ENCODE measurements at regions not wholly inside any gene's neighbourhood (a gene's known extent, or its start where the extent isn't known, plus 50 kb on each side); places are given as distances from the start of the nearest gene placed in this dataset.

DNA sequence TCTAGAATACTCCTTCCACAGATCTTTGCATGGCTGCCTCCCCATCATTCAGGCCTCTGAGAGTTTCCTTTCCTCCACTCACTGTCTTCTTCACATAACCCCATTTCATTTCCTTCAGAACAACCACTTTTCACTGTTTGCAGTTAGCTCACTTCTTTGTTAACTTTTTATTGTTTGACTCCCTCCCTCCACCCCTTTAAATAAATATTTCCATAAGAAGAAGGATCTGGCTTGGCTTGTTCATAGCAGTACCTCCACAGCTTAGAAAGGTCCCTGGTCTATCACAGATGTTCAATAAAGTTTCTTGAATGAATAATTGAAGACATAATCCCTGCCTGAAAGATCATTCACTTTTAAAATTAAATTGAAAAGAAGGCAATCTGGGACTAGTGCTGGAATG, 661.6 kb downstream of the ACTL7B start:
- H3K79me2 ChIP-seq (ENCODE audit: insufficient read depth, low read length), result no peaks in the 10 kb centered on the region

More for the DNA sequence above, 661.6 kb downstream of the ACTL7B start:
- no TSS peak for BruUV-seq (replicated peaks)
- H4K20me1 ChIP-seq (ENCODE audit: insufficient read depth), result no peaks in the 10 kb centered on the region
- no peak overlapping the region for H3K27ac ChIP-seq (ENCODE audit: low read depth, low read length)
- no peak overlapping the region for H2AFZ ChIP-seq (ENCODE audit: low read depth, low read length, poor library complexity, severe bottlenecking)
- H3K36me3 ChIP-seq (ENCODE audit: control insufficient read depth in 1 of 2, insufficient read depth in 2 of 2, low read length in 2 of 2), result no peaks in the 10 kb centered on the region
- H3K4me3 ChIP-seq (replicated peaks in 1 of 2; ENCODE audit: low read depth in 1 of 2, low read length in 2 of 2), result no peak overlapping the region
- RAD21 ChIA-PET (ENCODE audit: low non-redundant PET in 1 of 2, low total read pairs in 2 of 2, uncharacterized antibody in 2 of 2, unreplicated experiment in 2 of 2), result no interaction called here
- intact Hi-C loops (cut with micrococcal nuclease), result no loop called here
- no peaks in the 10 kb centered on the region for H3K9me2 ChIP-seq (ENCODE audit: insufficient read depth)
- DNase-seq (ENCODE audit: low read depth, low spot score) (no peak), ATAC-seq (no peak)
- H3K27me3 ChIP-seq (ENCODE audit: insufficient read depth, low read length), result no peaks in the 10 kb centered on the region
- H3K4me2 ChIP-seq (ENCODE audit: low read length), result no peak overlapping the region
- CTCF ChIA-PET, result no interaction called here
- no peaks in the 10 kb centered on the region for H3K9me3 ChIP-seq (ENCODE audit: control insufficient read depth in 1 of 2, insufficient read depth in 1 of 2, low read depth in 1 of 2, low read length in 2 of 2)
- no peak overlapping the region for H3K9ac ChIP-seq (ENCODE audit: low read length)
- TF ChIP-seq SIN3A (IDR thresholded peaks at IDR 0.05; ENCODE audit: low read depth) (no peak), JUND (IDR thresholded peaks at IDR 0.05) (no peak), EGR1 (IDR thresholded peaks at IDR 0.05; ENCODE audit: low read depth) (no peak), SP1 (IDR thresholded peaks at IDR 0.05; ENCODE audit: low read depth) (no peak), EZH2phosphoT487 (IDR thresholded peaks at IDR 0.05; ENCODE audit: borderline replicate concordance) (no peak), CBX3 (IDR thresholded peaks at IDR 0.05; ENCODE audit: low read depth) (no peak), CEBPB (IDR thresholded peaks at IDR 0.05; ENCODE audit: low read depth) (no peak), ZFX (IDR thresholded peaks at IDR 0.05) (no peak), EZH2 (IDR thresholded peaks at IDR 0.05) (no peak), ZNF274 (IDR thresholded peaks at IDR 0.05; ENCODE audit: low read depth, low read length) (no peak), FOSL1 (IDR thresholded peaks at IDR 0.05; ENCODE audit: low read depth) (no peak), YY1 (IDR thresholded peaks at IDR 0.05; ENCODE audit: extremely low read depth, insufficient replicate concordance, low read depth, low read length) (no peak), ELF1 (IDR thresholded peaks at IDR 0.05; ENCODE audit: borderline replicate concordance, low read depth) (no peak), SRF (IDR thresholded peaks at IDR 0.05; ENCODE audit: low read depth) (no peak), POLR2AphosphoS5 (IDR thresholded peaks at IDR 0.05; ENCODE audit: low read depth, low read length) (no peak), TCF7L2 (IDR thresholded peaks at IDR 0.05; ENCODE audit: borderline replicate concordance, extremely low read depth, insufficient read depth, insufficient read length) (no peak)
- TF ChIP-seq, protein P1, sequence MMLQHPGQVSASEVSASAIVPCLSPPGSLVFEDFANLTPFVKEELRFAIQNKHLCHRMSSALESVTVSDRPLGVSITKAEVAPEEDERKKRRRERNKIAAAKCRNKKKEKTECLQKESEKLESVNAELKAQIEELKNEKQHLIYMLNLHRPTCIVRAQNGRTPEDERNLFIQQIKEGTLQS (IDR thresholded peaks at IDR 0.05), result no peak
- TF ChIP-seq, protein P2, sequence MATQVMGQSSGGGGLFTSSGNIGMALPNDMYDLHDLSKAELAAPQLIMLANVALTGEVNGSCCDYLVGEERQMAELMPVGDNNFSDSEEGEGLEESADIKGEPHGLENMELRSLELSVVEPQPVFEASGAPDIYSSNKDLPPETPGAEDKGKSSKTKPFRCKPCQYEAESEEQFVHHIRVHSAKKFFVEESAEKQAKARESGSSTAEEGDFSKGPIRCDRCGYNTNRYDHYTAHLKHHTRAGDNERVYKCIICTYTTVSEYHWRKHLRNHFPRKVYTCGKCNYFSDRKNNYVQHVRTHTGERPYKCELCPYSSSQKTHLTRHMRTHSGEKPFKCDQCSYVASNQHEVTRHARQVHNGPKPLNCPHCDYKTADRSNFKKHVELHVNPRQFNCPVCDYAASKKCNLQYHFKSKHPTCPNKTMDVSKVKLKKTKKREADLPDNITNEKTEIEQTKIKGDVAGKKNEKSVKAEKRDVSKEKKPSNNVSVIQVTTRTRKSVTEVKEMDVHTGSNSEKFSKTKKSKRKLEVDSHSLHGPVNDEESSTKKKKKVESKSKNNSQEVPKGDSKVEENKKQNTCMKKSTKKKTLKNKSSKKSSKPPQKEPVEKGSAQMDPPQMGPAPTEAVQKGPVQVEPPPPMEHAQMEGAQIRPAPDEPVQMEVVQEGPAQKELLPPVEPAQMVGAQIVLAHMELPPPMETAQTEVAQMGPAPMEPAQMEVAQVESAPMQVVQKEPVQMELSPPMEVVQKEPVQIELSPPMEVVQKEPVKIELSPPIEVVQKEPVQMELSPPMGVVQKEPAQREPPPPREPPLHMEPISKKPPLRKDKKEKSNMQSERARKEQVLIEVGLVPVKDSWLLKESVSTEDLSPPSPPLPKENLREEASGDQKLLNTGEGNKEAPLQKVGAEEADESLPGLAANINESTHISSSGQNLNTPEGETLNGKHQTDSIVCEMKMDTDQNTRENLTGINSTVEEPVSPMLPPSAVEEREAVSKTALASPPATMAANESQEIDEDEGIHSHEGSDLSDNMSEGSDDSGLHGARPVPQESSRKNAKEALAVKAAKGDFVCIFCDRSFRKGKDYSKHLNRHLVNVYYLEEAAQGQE (IDR thresholded peaks at IDR 0.05; ENCODE audit: low read depth), result no peak
- TF ChIP-seq, protein P3, sequence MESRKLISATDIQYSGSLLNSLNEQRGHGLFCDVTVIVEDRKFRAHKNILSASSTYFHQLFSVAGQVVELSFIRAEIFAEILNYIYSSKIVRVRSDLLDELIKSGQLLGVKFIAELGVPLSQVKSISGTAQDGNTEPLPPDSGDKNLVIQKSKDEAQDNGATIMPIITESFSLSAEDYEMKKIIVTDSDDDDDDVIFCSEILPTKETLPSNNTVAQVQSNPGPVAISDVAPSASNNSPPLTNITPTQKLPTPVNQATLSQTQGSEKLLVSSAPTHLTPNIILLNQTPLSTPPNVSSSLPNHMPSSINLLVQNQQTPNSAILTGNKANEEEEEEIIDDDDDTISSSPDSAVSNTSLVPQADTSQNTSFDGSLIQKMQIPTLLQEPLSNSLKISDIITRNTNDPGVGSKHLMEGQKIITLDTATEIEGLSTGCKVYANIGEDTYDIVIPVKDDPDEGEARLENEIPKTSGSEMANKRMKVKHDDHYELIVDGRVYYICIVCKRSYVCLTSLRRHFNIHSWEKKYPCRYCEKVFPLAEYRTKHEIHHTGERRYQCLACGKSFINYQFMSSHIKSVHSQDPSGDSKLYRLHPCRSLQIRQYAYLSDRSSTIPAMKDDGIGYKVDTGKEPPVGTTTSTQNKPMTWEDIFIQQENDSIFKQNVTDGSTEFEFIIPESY (IDR thresholded peaks at IDR 0.05; ENCODE audit: extremely low read depth, insufficient replicate concordance, low read length), result no peak
- no peaks in the 10 kb centered on the region for H3K4me1 ChIP-seq (ENCODE audit: control insufficient read depth in 1 of 2, insufficient read depth in 2 of 2, low read length in 2 of 2)
- POLR2A ChIA-PET, result no interaction called here

All from HCT116 (cell line).